Esophagus squamous epithelium (tissue), 5 donors: ENCODE measurements at regions not wholly inside any gene's neighbourhood (a gene's known extent, or its start where the extent isn't known, plus 50 kb on each side); places are given as distances from the start of the nearest gene placed in this dataset.

ENCODE experiments used
- DNase-seq: peaks from one replicate; lab custom pipeline; 2025; lab: John Stamatoyannopoulos, UW
- H3K27ac ChIP-seq, 4 donors: fragments of 200-600 bp; sonication (generic); one replicate each; pipeline ENCODE4 v1.5.1; 2016 to 2019; ENCODE audit warnings: mild to moderate bottlenecking in 1 of 4
- H3K27me3 ChIP-seq, 4 donors: fragments of 200-600 bp; sonication (generic); 1 replicate in 3 of 4; 2 replicates in 1 of 4; pipeline versions ENCODE4 v1.5.1 to v1.6.0; 2017 to 2021; ENCODE audit warnings: antibody characterized with exemption in 1 of 4
- H3K36me3 ChIP-seq, 3 donors: fragments of 200-600 bp; sonication (generic); one replicate each; pipeline ENCODE4 v1.5.1; 2016 to 2019
- H3K4me1 ChIP-seq, 3 donors: fragments of 200-600 bp; sonication (generic); one replicate each; pipeline ENCODE4 v1.5.1; 2017 to 2019
- H3K4me3 ChIP-seq, 4 donors: fragments of 200-600 bp; sonication (generic); 1 replicate in 3 of 4; 2 replicates in 1 of 4; pipeline ENCODE4 v1.5.1; 2016 to 2019; ENCODE audit warnings: mild to moderate bottlenecking in 2 of 4, moderate library complexity in 1 of 4
- H3K9me3 ChIP-seq, 3 donors: fragments of 200-600 bp; sonication (generic); one replicate each; pipeline ENCODE4 v1.5.1; 2016 to 2019
- CTCF ChIP-seq, 6 experiments: fragments of 450-650 bp in 4 of 6; fragments of 200-600 bp in 2 of 6; sonication (generic) in 2 of 6; IDR thresholded peaks; one replicate each; pipeline ENCODE4 v1.5.1; 2016 to 2019; ENCODE audit warnings: antibody characterized with exemption in 6 of 6, mild to moderate bottlenecking in 4 of 6, moderate library complexity in 4 of 6
- POLR2A ChIP-seq, 4 donors: fragments of 450-650 bp; IDR thresholded peaks; one replicate each; pipeline ENCODE4 v1.6.1; 2017; ENCODE audit warnings: antibody characterized with exemption in 4 of 4, mild to moderate bottlenecking in 4 of 4, moderate library complexity in 3 of 4
- WGBS, 2 donors: methylation state at CpG; one replicate each; pipeline ENCODE4 v1.1.5; 2018; 5-methylcytosine and 5-hydroxymethylcytosine counted together
- intact Hi-C: fragments of 100-400 bp; cut with DNase I; formaldehyde crosslinking; loops from one replicate; pipeline ENCODE4 v1.15.0; 2022
- donor health status: DM: yes; HTN: yes; CAD: no.

DNA sequence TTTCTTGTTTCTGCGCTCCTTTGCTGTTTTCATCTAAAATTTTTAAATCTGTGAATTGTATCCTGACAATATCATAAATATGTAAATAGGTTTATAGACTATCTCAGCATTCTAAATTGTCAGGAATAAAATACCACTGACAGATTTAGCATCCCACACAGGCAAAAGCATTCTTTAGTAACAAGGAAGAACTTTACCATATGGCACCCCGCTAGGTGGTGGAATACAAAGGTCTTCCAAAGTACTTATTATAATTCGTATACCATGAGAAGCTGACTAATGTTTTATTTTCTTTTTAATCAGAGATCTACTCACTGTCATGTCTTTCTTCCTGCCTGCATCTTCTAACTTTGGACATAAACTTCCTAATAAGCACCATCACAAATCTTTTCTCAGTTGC is 328.8 kb upstream of the NOVA1 start:
- TF ChIP-seq POLR2A (IDR thresholded peaks at IDR 0.05) (no peak), CTCF (IDR thresholded peaks at IDR 0.05) (no peak)

GRCh38 chr14:26928019-26928418 is 330.2 kb upstream of the NOVA1 start:
- intact Hi-C loops = no loop called here
- Histone ChIP-seq H3K9me3 (no peaks in the 10 kb centered on the region), H3K27ac (no peak overlapping the region), H3K36me3 (no peaks in the 10 kb centered on the region), H3K4me1 (no peaks in the 10 kb centered on the region), H3K4me3 (no peak overlapping the region), H3K27me3 (no peaks in the 10 kb centered on the region)
- 52 to 56% methylated on average over 2 of the region's 2 CpGs for WGBS, 2 donors
- TF ChIP-seq POLR2A (IDR thresholded peaks at IDR 0.05) = no peak
- no peak for TF ChIP-seq CTCF (IDR thresholded peaks at IDR 0.05)
- no peak for DNase-seq

More for the DNA sequence above, 328.8 kb upstream of the NOVA1 start:
- intact Hi-C loops = no loop called here
- Histone ChIP-seq H3K36me3 (no peaks in the 10 kb centered on the region), H3K27me3 (no peaks in the 10 kb centered on the region), H3K4me1 (no peaks in the 10 kb centered on the region), H3K4me3 (no peak overlapping the region), H3K27ac (no peak overlapping the region), H3K9me3 (no peaks in the 10 kb centered on the region)
- DNase-seq = no peak
- 42% methylated on average over 3 of the region's 3 CpGs for WGBS, 2 donors

DNA sequence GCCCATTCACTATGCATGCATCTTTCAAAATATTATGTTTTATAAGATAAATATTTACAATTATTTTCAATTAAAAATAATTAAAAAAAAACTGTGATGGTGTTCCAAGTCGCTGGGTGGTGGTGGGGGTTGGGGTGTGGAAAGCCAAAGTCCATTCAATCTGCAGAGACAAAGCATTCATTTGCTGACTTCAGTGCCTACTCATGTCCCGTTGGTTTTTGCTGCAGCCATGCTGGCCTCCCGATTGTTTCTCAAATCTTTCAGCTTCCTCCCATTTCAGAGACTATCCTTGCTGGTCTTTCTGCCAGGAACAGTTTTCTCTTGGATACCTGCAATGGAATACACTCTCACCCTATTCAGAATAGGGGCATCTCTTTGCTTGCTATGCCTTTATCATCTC is 331.5 kb upstream of the NOVA1 start:
- H3K36me3 ChIP-seq = no peaks in the 10 kb centered on the region
- H3K9me3 ChIP-seq = no peaks in the 10 kb centered on the region
- H3K4me1 ChIP-seq = no peaks in the 10 kb centered on the region
- H3K27ac ChIP-seq = no peak overlapping the region
- TF ChIP-seq CTCF (IDR thresholded peaks at IDR 0.05) (no peak), POLR2A (IDR thresholded peaks at IDR 0.05) (no peak)
- no peak overlapping the region for H3K4me3 ChIP-seq
- WGBS, 2 donors = 51 to 71% methylated on average over 3 of the region's 3 CpGs
- no peak for DNase-seq
- intact Hi-C loops = no loop called here
- no peaks in the 10 kb centered on the region for H3K27me3 ChIP-seq

DNA sequence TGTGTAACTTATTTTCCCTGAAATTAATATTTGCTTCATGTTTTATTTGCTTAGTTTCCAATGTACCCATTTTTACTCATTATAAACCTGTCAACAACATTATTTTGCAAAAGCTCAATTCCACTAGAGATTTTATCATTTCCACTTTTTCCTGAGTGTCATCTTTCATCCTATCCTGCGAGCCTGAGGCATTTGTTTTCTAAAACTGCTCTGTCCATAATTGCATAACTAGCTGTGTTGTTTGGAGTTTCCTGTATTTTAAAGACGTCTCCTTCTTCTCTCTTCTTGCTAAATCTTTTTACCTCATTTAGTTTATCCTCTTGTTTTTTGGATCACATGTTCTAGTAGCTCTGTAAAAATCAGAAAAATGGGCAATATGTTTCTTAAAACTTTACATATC is 332.7 kb upstream of the NOVA1 start:
- Histone ChIP-seq H3K9me3 (no peaks in the 10 kb centered on the region), H3K4me1 (no peaks in the 10 kb centered on the region), H3K36me3 (no peaks in the 10 kb centered on the region), H3K27me3 (no peaks in the 10 kb centered on the region), H3K27ac (no peak overlapping the region), H3K4me3 (no peak overlapping the region)
- 25 to 44% methylated on average over 2 of the region's 2 CpGs for WGBS, 2 donors
- DNase-seq = no peak
- TF ChIP-seq POLR2A (IDR thresholded peaks at IDR 0.05) = no peak
- TF ChIP-seq CTCF (IDR thresholded peaks at IDR 0.05) = no peak
- intact Hi-C loops = no loop called here

- intact Hi-C loops = no loop called here
- TF ChIP-seq CTCF (IDR thresholded peaks at IDR 0.05) = no peak
- TF ChIP-seq POLR2A (IDR thresholded peaks at IDR 0.05) = no peak
- Histone ChIP-seq H3K4me1 (no peaks in the 10 kb centered on the region), H3K9me3 (no peaks in the 10 kb centered on the region), H3K27ac (no peak overlapping the region), H3K27me3 (no peaks in the 10 kb centered on the region), H3K4me3 (no peak overlapping the region), H3K36me3 (no peaks in the 10 kb centered on the region)
- 71 to 75% methylated on average over 4 of the region's 4 CpGs for WGBS, 2 donors
- no peak for DNase-seq
Observed at GRCh38 chr14:26932606-26933005, 334.8 kb upstream of the NOVA1 start.
